Stomach (tissue), 8 donors: ENCODE measurements at regions not wholly inside any gene's neighbourhood (a gene's known extent, or its start where the extent isn't known, plus 50 kb on each side); places are given as distances from the start of the nearest gene placed in this dataset.

ENCODE experiments used
- DNase-seq, 2 donors: peaks; one replicate each; pipeline versions ENCODE4 v3.0.0 to v3.0.0-alpha.2; 2013 to 2019
- H3K27ac ChIP-seq, 5 donors: fragments of 200-600 bp in 4 of 5; sonication (generic) in 4 of 5; one replicate each; pipeline ENCODE4 v1.5.1; 2013 to 2019; ENCODE audit warnings: mild to moderate bottlenecking in 1 of 5, moderate library complexity in 1 of 5
- H3K27me3 ChIP-seq, 3 donors: fragments of 200-600 bp; sonication (generic); one replicate each; pipeline ENCODE4 v1.5.1; 2017 to 2019; ENCODE audit warnings: mixed run types in 1 of 3
- H3K36me3 ChIP-seq, 4 donors: fragments of 200-600 bp; sonication (generic); 1 replicate in 3 of 4; 2 replicates in 1 of 4; pipeline ENCODE4 v1.5.1; 2016 to 2019
- H3K4me1 ChIP-seq, 4 donors: fragments of 200-600 bp; sonication (generic); one replicate each; pipeline ENCODE4 v1.5.1; 2016 to 2019
- H3K4me3 ChIP-seq, 4 donors: fragments of 200-600 bp; sonication (generic) in 3 of 4; one replicate each; pipeline ENCODE4 v1.5.1; 2016 to 2019; ENCODE audit warnings: mild to moderate bottlenecking in 1 of 4
- H3K9me3 ChIP-seq, 4 donors: fragments of 200-600 bp; sonication (generic); one replicate each; pipeline ENCODE4 v1.5.1; 2016 to 2019
- EP300 ChIP-seq: sonication (generic); formaldehyde crosslinking; IDR thresholded peaks from one replicate; pipeline ENCODE4 v1.6.1; 2017; ENCODE audit warnings: antibody characterized with exemption
- POLR2A ChIP-seq, 4 donors: fragments of 450-650 bp; IDR thresholded peaks; one replicate each; pipeline ENCODE4 v1.6.1; 2016; ENCODE audit warnings: antibody characterized with exemption in 4 of 4, control low read depth in 2 of 4, mild to moderate bottlenecking in 1 of 4, moderate library complexity in 1 of 4
- POLR2AphosphoS5 ChIP-seq, 3 donors: sonication (generic); formaldehyde crosslinking; IDR thresholded peaks; one replicate each; pipeline ENCODE4 v1.6.1; 2016; ENCODE audit warnings: antibody characterized with exemption in 3 of 3
- WGBS, 5 donors: extraction: QIAGEN DNeasy Blood & Tissue Kit in 3 of 5; methylation state at CpG; one replicate each; pipeline versions ENCODE4 v1.1.5 to v1.1.7; 2013 to 2018; 5-methylcytosine and 5-hydroxymethylcytosine counted together
- intact Hi-C: fragments of 100-400 bp; cut with DNase I; formaldehyde crosslinking; loops from one replicate; pipeline ENCODE4 v1.15.1; 2023; ENCODE audit warnings: low total_unique reads
- TF ChIP-seq, protein P1 (sequence below), 7 experiments: fragments of 450-650 bp in 4 of 7; fragments of 200-600 bp in 3 of 7; sonication (generic) in 3 of 7; IDR thresholded peaks; one replicate each; pipeline ENCODE4 v1.5.1; 2016 to 2019; ENCODE audit warnings: antibody characterized with exemption in 7 of 7, control low read depth in 2 of 7, mild to moderate bottlenecking in 1 of 7
- donor health status: healthy with polysubstance abuse.
- donor health status: Bipolar disorder and iron deficiency.
- donor health status: healthy.

DNA sequence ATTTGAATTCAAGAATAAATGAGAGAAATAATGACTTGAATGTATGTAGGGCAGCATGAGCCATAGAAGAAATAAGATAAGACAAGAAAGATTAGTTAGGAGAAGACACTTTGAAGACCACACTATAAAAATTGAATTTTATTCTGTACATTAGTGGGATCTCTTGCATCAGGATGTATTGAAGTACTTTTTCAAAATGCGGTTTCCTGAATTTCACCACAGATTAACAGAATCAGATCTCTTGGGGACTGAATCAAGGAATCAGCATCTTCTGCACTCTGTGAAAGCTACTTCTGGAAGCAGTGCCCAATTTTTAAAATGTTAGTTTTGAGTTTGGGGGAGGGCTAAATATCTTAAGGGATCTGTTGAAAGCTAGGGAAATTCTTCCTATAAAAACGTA is 763.9 kb upstream of the GOLIM4 start:
- no peak for TF ChIP-seq EP300
- no peak for TF ChIP-seq POLR2A (IDR thresholded peaks at IDR 0.05)
- TF ChIP-seq POLR2AphosphoS5 (IDR thresholded peaks at IDR 0.05), result no peak
- TF ChIP-seq, protein P1, sequence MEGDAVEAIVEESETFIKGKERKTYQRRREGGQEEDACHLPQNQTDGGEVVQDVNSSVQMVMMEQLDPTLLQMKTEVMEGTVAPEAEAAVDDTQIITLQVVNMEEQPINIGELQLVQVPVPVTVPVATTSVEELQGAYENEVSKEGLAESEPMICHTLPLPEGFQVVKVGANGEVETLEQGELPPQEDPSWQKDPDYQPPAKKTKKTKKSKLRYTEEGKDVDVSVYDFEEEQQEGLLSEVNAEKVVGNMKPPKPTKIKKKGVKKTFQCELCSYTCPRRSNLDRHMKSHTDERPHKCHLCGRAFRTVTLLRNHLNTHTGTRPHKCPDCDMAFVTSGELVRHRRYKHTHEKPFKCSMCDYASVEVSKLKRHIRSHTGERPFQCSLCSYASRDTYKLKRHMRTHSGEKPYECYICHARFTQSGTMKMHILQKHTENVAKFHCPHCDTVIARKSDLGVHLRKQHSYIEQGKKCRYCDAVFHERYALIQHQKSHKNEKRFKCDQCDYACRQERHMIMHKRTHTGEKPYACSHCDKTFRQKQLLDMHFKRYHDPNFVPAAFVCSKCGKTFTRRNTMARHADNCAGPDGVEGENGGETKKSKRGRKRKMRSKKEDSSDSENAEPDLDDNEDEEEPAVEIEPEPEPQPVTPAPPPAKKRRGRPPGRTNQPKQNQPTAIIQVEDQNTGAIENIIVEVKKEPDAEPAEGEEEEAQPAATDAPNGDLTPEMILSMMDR (IDR thresholded peaks at IDR 0.05), result no peak
- Histone ChIP-seq H3K36me3 (no peaks in the 10 kb centered on the region), H3K9me3 (peaks cover 0 to 11% (median 0%) of the 10 kb centered on the region in 4 donors), H3K27me3 (no peaks in the 10 kb centered on the region), H3K27ac (peak overlapping the region in 3 of 5 donors; percentile 39 to 52 (median 44)), H3K4me3 (no peak overlapping the region), H3K4me1 (peaks cover 0 to 51% (median 14%) of the 10 kb centered on the region in 4 donors)
- 25 to 53% (median 45%) methylated on average over 2 of the region's 2 CpGs for WGBS, 5 donors
- no peak for DNase-seq
- intact Hi-C loops, result no loop called here

DNA sequence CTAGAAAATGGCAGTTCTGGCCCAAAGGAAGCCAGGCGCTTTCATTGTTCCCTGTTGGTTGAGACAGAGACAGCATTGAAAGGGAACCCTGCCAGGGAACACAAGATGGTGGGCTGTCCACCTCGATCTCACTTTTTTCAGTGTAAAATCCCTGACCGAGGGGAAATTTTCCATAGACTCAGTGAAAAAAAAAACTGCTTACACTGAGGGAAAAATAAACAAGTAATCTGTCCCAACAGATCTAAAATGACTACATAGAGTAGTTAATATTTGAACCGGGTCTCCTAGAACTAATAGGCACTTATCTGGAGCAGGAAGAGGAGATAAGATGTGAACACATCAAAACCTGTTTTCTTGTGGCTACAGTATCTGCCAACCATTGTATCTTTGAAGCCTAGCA is 763.4 kb upstream of the GOLIM4 start:
- 26 to 59% (median 50%) methylated on average over 4 of the region's 4 CpGs for WGBS, 5 donors
- peak in 2 of 3 donors; percentile 41 to 42 for TF ChIP-seq POLR2AphosphoS5 (IDR thresholded peaks at IDR 0.05)
- TF ChIP-seq, protein P1 (IDR thresholded peaks at IDR 0.05), result no peak
- no peak for TF ChIP-seq POLR2A (IDR thresholded peaks at IDR 0.05)
- TF ChIP-seq EP300, result no peak
- H3K36me3 ChIP-seq, result no peaks in the 10 kb centered on the region
- intact Hi-C loops, result no loop called here
- no peak overlapping the region for H3K4me3 ChIP-seq
- H3K9me3 ChIP-seq, result peaks cover 0 to 11% (median 0%) of the 10 kb centered on the region in 4 donors
- H3K27ac ChIP-seq, result peak overlapping the region; percentile 39 to 79 (median 54)
- H3K4me1 ChIP-seq, result peaks cover 0 to 46% (median 14%) of the 10 kb centered on the region in 4 donors
- no peaks in the 10 kb centered on the region for H3K27me3 ChIP-seq
- DNase-seq, result no peak

DNA sequence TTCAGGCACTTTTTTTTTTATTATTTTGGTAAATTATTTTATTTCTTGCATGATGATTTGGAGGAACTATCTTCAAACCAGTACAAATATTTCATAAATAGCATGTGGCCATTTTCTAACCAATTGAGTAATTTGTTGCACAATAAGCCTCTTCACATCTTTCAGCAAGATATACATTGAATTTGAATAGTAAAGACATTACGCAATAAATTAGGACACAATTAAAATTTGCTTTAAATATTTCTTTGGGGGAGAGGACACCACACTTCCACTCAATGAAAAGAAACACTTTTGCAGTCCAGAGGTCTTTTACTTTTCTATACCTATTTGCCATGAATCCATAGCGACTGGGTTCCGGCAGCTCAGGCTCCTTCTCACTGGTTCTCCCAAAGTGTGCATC is 762.6 kb upstream of the GOLIM4 start:
- Histone ChIP-seq H3K27ac (peak overlapping the region in 3 of 5 donors; percentile 52 to 60 (median 54)), H3K27me3 (no peaks in the 10 kb centered on the region), H3K9me3 (peaks cover 0 to 11% (median 0%) of the 10 kb centered on the region in 4 donors), H3K4me3 (no peak overlapping the region), H3K4me1 (peaks cover 0 to 38% (median 13%) of the 10 kb centered on the region in 4 donors), H3K36me3 (no peaks in the 10 kb centered on the region)
- TF ChIP-seq, protein P1 (IDR thresholded peaks at IDR 0.05), result no peak
- TF ChIP-seq POLR2A (IDR thresholded peaks at IDR 0.05) (no peak), EP300 (no peak), POLR2AphosphoS5 (IDR thresholded peaks at IDR 0.05) (no peak)
- WGBS, 5 donors, result 89 to 95% (median 95%) methylated on average over 3 of the region's 3 CpGs
- DNase-seq, result no peak
- intact Hi-C loops, result no loop called here

DNA sequence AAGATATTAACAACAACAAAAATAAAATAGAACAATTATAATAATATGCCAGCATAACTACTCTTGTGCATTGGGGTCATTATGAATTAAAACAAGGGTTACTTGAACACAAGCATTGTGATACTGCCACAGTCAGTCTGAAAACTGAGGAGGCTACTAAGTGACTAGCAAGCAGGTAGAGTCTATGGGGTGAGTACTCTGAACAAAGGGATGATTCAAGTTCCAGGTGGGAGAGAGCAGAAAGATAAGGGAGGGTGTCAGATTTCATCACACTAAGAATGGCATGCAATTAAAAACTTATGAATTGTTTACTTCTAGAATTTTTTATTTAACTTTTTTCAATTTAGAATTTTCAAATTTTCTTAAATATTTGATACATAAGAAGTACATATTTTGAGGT is 754.4 kb upstream of the GOLIM4 start:
- Histone ChIP-seq H3K4me1 (peaks cover 0 to 9% (median 4%) of the 10 kb centered on the region in 4 donors), H3K36me3 (no peaks in the 10 kb centered on the region), H3K27ac (no peak overlapping the region), H3K27me3 (no peaks in the 10 kb centered on the region), H3K9me3 (no peaks in the 10 kb centered on the region), H3K4me3 (no peak overlapping the region)
- no peak for DNase-seq
- intact Hi-C loops, result no loop called here
- no peak for TF ChIP-seq POLR2AphosphoS5 (IDR thresholded peaks at IDR 0.05)
- TF ChIP-seq, protein P1 (IDR thresholded peaks at IDR 0.05), result no peak
- TF ChIP-seq POLR2A (IDR thresholded peaks at IDR 0.05), result no peak
- TF ChIP-seq EP300, result no peak
